DOHH2 (cell line): ENCODE measurements at regions not wholly inside any gene's neighbourhood (a gene's known extent, or its start where the extent isn't known, plus 50 kb on each side); places are given as distances from the start of the nearest gene placed in this dataset.

Experiments
- CTCF ChIP-seq: fragments of 200-600 bp; sonication (generic); IDR thresholded peaks from one replicate; pipeline ENCODE4 v1.5.1; 2014; ENCODE audit warnings: antibody characterized with exemption, mild to moderate bottlenecking, low read depth, low read length; ENCODE audit not compliant: poor library complexity, severe bottlenecking
- EZH2phosphoT487 ChIP-seq: fragments of 200-600 bp; sonication (generic); IDR thresholded peaks from 2 replicates; pipeline ENCODE4 v1.6.1; 2017; ENCODE audit warnings: borderline replicate concordance, mild to moderate bottlenecking, antibody characterized with exemption, low read length, moderate library complexity, mixed read lengths

GRCh38 chr1:80918380-80918779, 882.4 kb upstream of the ADGRL2 start:
- TF ChIP-seq CTCF (no peak), EZH2phosphoT487 (no peak)
